ENCODE measurements at regions not wholly inside any gene's neighbourhood (a gene's known extent, or its start where the extent isn't known, plus 50 kb on each side); places are given as distances from the start of the nearest gene placed in this dataset.

DNA sequence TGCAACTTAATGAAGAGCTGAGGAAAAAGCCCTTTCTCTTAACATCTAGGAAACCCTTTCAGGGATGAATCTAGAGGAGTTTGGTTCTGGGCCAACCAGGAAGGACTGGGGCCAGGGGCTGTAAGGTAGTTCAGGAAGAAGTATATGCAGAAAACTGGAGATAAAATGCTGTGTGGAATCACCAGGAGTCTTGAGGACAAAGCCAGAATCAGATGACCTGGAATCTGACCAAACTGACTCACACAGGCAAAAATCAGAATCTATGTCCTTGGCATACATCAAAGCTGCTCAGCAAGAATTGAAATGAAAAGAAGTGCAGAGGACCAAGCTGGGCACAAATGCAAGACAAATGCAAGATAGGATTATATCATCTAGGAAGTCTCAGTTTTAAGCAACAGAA lies 59.4 kb upstream of the ATP2C1 start:
- DNase-seq (no peak), ATAC-seq (ENCODE audit: low read depth) (no peak)
- H3K9me3 Mint-ChIP-seq = no peaks in the 10 kb centered on the region
- intact Hi-C loops (cut with micrococcal nuclease) = no loop called here
- CTCF ChIA-PET = no interaction called here
- H3K27me3 Mint-ChIP-seq = peaks cover 7% of the 10 kb centered on the region
- TF ChIP-seq, protein P1, sequence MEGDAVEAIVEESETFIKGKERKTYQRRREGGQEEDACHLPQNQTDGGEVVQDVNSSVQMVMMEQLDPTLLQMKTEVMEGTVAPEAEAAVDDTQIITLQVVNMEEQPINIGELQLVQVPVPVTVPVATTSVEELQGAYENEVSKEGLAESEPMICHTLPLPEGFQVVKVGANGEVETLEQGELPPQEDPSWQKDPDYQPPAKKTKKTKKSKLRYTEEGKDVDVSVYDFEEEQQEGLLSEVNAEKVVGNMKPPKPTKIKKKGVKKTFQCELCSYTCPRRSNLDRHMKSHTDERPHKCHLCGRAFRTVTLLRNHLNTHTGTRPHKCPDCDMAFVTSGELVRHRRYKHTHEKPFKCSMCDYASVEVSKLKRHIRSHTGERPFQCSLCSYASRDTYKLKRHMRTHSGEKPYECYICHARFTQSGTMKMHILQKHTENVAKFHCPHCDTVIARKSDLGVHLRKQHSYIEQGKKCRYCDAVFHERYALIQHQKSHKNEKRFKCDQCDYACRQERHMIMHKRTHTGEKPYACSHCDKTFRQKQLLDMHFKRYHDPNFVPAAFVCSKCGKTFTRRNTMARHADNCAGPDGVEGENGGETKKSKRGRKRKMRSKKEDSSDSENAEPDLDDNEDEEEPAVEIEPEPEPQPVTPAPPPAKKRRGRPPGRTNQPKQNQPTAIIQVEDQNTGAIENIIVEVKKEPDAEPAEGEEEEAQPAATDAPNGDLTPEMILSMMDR (IDR thresholded peaks at IDR 0.05) = no peak
- POLR2A ChIA-PET = no interaction called here
- no peaks in the 10 kb centered on the region for H3K36me3 Mint-ChIP-seq (ENCODE audit: low read depth)
- no peak overlapping the region for H3K27ac Mint-ChIP-seq
- no peak overlapping the region for H3K4me3 Mint-ChIP-seq
- H3K4me1 Mint-ChIP-seq = peaks cover 7% of the 10 kb centered on the region

- no peak for ATAC-seq (ENCODE audit: low read depth)
Observed at GRCh38 chr3:130835483-130835882, 58.4 kb upstream of the ATP2C1 start.

GRCh38 chr3:130838898-130839600 lies 54.8 kb upstream of the ATP2C1 start:
- TF ChIP-seq, protein P1 (IDR thresholded peaks at IDR 0.05) = no peak
- DNase-seq = no peak
- ChIA-PET POLR2A (interaction anchor here (0.6 kb wide), 1 partner anchor 175 kb away, joined by 5 read pairs; no protein-coding TSS in a partner anchor), CTCF (no interaction called here)
- no peaks in the 10 kb centered on the region for H3K36me3 Mint-ChIP-seq (ENCODE audit: low read depth)
- H3K4me1 Mint-ChIP-seq = peaks cover 12% of the 10 kb centered on the region
- intact Hi-C loops (cut with micrococcal nuclease) = no loop called here
- H3K4me3 Mint-ChIP-seq = no peak overlapping the region
- no peak for ATAC-seq (ENCODE audit: low read depth)
- H3K27me3 Mint-ChIP-seq = no peaks in the 10 kb centered on the region
- no peak overlapping the region for H3K27ac Mint-ChIP-seq
- no peaks in the 10 kb centered on the region for H3K9me3 Mint-ChIP-seq

More at GRCh38 chr3:130835483-130835882, 58.4 kb upstream of the ATP2C1 start:
- Mint-ChIP-seq H3K27me3 (peaks cover 3% of the 10 kb centered on the region), H3K4me1 (peaks cover 12% of the 10 kb centered on the region), H3K27ac (no peak overlapping the region), H3K4me3 (no peak overlapping the region), H3K36me3 (ENCODE audit: low read depth) (no peaks in the 10 kb centered on the region), H3K9me3 (no peaks in the 10 kb centered on the region)
- TF ChIP-seq, protein P1 (IDR thresholded peaks at IDR 0.05) = no peak
- ChIA-PET POLR2A (no interaction called here), CTCF (no interaction called here)
- intact Hi-C loops (cut with micrococcal nuclease) = no loop called here
- no peak for DNase-seq

GRCh38 chr3:130839813-130840212 lies 54.1 kb upstream of the ATP2C1 start:
- H3K36me3 Mint-ChIP-seq (ENCODE audit: low read depth) = no peaks in the 10 kb centered on the region
- ChIA-PET CTCF (no interaction called here), POLR2A (no interaction called here)
- ATAC-seq (ENCODE audit: low read depth) (no peak), DNase-seq (no peak)
- intact Hi-C loops (cut with micrococcal nuclease) = no loop called here
- TF ChIP-seq, protein P1 (IDR thresholded peaks at IDR 0.05) = no peak
- H3K4me3 Mint-ChIP-seq = no peak overlapping the region
- no peaks in the 10 kb centered on the region for H3K9me3 Mint-ChIP-seq
- no peaks in the 10 kb centered on the region for H3K27me3 Mint-ChIP-seq
- H3K27ac Mint-ChIP-seq = no peak overlapping the region
- peaks cover 12% of the 10 kb centered on the region for H3K4me1 Mint-ChIP-seq

DNA sequence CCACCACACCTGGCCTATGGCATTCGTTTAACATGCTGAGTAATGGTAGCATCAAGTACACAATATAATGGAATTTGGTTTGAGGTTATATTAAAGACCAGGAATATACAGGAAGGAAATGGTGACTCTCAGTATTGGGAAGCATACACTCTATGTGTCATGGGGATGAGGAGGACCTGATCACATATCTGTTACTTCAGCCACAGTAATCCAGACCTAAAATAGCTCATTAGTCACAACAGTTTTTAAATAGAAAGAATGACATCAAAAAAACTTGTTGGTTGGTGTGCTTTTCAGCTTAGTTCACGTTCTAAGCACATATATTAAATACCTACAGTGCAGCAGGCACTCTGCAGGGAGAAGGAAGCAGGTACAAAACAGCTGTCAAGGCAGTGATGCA lies 52.5 kb upstream of the ATP2C1 start:
- H3K27ac Mint-ChIP-seq = no peak overlapping the region
- intact Hi-C loops (cut with micrococcal nuclease) = no loop called here
- H3K4me1 Mint-ChIP-seq = peaks cover 12% of the 10 kb centered on the region
- H3K4me3 Mint-ChIP-seq = no peak overlapping the region
- H3K9me3 Mint-ChIP-seq = no peaks in the 10 kb centered on the region
- CTCF ChIA-PET = no interaction called here
- no peak for ATAC-seq (ENCODE audit: low read depth)
- TF ChIP-seq, protein P1 (IDR thresholded peaks at IDR 0.05) = no peak
- POLR2A ChIA-PET = no interaction called here
- H3K27me3 Mint-ChIP-seq = no peaks in the 10 kb centered on the region
- no peak for DNase-seq
- no peaks in the 10 kb centered on the region for H3K36me3 Mint-ChIP-seq (ENCODE audit: low read depth)
